Omental fat pad (tissue), 3 donors: ENCODE measurements at regions not wholly inside any gene's neighbourhood (a gene's known extent, or its start where the extent isn't known, plus 50 kb on each side); places are given as distances from the start of the nearest gene placed in this dataset.

Experiments
- ATAC-seq: fragments of 150-250 bp; one replicate; pipeline ENCODE4 v1.9.1; 2016; ENCODE audit warnings: mild to moderate bottlenecking, moderate library complexity; ENCODE audit not compliant: low FRiP score
- DNase-seq: peaks from one replicate; pipeline ENCODE4 v3.0.0-alpha.2; 2019; ENCODE audit warnings: low spot score
- TF ChIP-seq, protein P1 (sequence below), 3 donors: fragments of 450-650 bp; IDR thresholded peaks; one replicate each; pipeline ENCODE4 v1.5.1; 2016 to 2017; ENCODE audit warnings: antibody characterized with exemption in 3 of 3, mild to moderate bottlenecking in 3 of 3, moderate library complexity in 2 of 3

- peak; percentile 41 for ATAC-seq
- TF ChIP-seq, protein P1, sequence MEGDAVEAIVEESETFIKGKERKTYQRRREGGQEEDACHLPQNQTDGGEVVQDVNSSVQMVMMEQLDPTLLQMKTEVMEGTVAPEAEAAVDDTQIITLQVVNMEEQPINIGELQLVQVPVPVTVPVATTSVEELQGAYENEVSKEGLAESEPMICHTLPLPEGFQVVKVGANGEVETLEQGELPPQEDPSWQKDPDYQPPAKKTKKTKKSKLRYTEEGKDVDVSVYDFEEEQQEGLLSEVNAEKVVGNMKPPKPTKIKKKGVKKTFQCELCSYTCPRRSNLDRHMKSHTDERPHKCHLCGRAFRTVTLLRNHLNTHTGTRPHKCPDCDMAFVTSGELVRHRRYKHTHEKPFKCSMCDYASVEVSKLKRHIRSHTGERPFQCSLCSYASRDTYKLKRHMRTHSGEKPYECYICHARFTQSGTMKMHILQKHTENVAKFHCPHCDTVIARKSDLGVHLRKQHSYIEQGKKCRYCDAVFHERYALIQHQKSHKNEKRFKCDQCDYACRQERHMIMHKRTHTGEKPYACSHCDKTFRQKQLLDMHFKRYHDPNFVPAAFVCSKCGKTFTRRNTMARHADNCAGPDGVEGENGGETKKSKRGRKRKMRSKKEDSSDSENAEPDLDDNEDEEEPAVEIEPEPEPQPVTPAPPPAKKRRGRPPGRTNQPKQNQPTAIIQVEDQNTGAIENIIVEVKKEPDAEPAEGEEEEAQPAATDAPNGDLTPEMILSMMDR (IDR thresholded peaks at IDR 0.05) = no peak
- DNase-seq = no peak
Observed at GRCh38 chr6:82681119-82681714, 317.6 kb downstream of the TPBG start.

DNA sequence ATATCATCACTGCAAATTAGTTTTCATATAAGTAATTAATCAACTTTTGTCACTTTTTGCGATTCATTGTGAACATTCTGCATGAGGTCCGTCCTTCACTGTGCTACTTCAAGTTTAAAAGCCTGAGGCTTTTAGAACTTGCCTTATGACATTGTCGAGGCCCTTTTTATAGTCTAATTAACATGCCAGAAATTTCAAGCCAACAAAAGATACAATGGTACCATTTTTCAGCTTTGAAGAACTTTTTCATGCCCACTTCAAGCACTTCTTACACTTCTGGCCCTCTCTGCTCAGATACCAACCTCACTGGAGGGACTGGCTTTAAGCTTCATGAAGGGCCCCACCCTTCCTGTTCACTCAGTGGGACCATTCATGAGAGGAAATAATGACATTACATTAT lies 323.1 kb downstream of the TPBG start:
- DNase-seq = no peak
- TF ChIP-seq, protein P1 (IDR thresholded peaks at IDR 0.05) = no peak
- ATAC-seq = no peak

DNA sequence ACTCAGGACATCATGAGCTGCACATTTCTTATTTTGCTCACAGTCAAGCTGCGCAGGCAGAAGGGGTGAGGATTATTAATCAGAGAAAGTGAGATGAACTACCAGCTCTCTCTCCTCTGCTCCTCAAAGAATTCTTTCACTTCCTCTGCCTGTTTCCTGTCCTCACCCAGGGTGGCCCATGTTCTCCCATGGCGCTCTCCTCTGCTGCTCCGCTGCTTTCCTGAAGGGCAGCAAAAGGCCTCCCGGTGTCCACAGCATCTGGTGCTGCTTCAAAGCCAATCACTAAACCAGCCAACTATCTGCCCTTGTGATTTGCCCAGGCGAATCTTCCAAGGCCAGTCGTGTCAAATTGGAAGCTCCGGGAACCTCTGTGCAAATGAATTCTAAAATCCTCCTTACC lies 324.2 kb downstream of the TPBG start:
- DNase-seq (no peak), ATAC-seq (no peak)
- TF ChIP-seq, protein P1 (IDR thresholded peaks at IDR 0.05) = no peak

DNA sequence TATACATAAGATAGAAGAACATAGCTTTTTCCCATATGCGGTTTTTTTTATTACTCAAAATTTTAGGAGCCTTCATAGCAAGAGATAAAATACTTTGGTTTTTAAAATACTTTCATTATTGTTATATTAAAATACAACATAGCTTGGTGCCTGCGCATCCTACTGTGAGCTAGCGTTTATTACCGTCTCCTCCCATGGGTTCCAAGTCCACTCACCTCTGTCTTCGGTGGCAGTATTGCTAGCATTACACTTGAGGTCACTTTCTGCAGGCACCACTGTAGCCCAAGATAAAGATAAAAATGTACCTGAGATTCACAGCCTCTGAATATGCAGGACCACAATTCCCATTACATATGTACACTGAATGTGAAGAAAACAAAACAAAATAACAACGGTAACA lies 326.7 kb downstream of the TPBG start:
- ATAC-seq (no peak), DNase-seq (no peak)
- TF ChIP-seq, protein P1 (IDR thresholded peaks at IDR 0.05) = no peak

DNA sequence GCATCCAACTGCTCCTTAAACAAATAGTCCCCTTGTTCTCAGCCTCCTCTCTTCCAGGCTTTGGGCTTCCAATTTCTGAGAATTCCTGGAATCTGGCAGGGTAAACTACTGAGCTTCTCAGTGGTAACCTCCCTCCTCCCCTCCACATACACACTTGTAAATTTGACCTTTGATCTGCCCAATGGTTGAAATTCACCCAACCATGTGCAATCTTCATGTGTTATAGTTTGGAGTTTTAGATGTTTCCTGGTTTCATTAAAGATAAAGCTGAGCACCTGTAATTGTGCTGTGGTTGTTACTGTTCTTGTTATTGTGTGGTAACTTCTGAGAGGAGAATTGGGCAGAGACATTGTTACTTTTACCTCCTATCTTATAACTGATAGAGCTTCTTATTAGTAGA lies 328.4 kb downstream of the TPBG start:
- ATAC-seq (no peak), DNase-seq (no peak)
- TF ChIP-seq, protein P1 (IDR thresholded peaks at IDR 0.05) = no peak

DNA sequence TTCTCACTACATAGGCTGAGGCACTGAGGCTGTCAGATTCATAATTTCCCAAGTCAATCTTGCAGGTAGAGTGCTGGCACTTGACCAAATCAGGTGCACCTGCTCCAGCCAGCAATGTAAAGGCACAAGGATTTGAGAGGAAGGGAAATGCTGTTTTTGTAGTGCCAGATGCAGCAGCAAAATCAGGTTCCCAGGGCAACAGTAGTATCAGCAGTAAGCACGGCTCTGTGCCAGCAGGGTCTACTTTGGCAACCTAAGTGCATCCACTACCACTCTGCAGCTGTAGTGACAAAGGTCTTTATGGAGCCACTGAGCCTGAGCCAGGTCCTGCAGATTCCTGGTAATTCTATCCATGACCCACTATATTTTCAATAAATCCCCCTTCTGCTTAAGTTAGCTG lies 329.5 kb downstream of the TPBG start:
- ATAC-seq (no peak), DNase-seq (no peak)
- TF ChIP-seq, protein P1 (IDR thresholded peaks at IDR 0.05) = no peak

GRCh38 chr6:82701341-82701740 lies 337.7 kb downstream of the TPBG start:
- TF ChIP-seq, protein P1 (IDR thresholded peaks at IDR 0.05) = no peak
- DNase-seq (no peak), ATAC-seq (no peak)
